ENCODE measurements at regions not wholly inside any gene's neighbourhood (a gene's known extent, or its start where the extent isn't known, plus 50 kb on each side); places are given as distances from the start of the nearest gene placed in this dataset.

DNA sequence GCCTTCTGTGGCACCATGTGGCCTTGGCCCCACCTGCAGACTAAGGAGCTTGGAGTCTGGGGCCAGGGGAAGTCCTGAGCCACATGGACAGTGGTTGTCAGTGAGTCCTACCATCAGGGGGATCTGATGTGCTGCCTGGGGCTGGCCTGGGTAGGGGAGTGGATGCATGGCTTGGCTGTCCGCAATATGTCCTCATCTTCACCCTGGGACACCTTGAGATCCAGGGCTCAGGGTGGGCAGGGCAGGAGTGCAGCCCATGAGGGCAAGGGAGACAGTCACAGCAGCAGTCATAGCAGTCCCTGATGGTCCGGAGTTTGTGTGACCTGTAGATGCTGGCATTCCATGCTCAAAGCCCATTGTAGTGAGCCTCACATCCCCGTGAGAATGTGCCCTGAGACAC, 256.8 kb upstream of the B3GAT1 start:
- no peak for TF ChIP-seq GLIS3 (CRISPR knock-in tag; IDR thresholded peaks at IDR 0.05)
- TF ChIP-seq ARNTL (CRISPR knock-in tag; IDR thresholded peaks at IDR 0.05; ENCODE audit: borderline replicate concordance, low read depth) = no peak
- no peak for TF ChIP-seq PPARA (CRISPR knock-in tag; IDR thresholded peaks at IDR 0.05; ENCODE audit: borderline replicate concordance)
- no peak for TF ChIP-seq ZNF8 (CRISPR knock-in tag; IDR thresholded peaks at IDR 0.05)
- no peak for TF ChIP-seq CSDC2 (CRISPR knock-in tag; IDR thresholded peaks at IDR 0.05)
- no peak for TF ChIP-seq ZC3H10 (CRISPR knock-in tag; IDR thresholded peaks at IDR 0.05)
